Stimulated activated naive CD4-positive, alpha-beta T cell (primary cell): ENCODE measurements at regions not wholly inside any gene's neighbourhood (a gene's known extent, or its start where the extent isn't known, plus 50 kb on each side); places are given as distances from the start of the nearest gene placed in this dataset.

Experiments used
- DNase-seq, 6 experiments: peaks; one replicate each; lab custom pipeline; 2025; lab: John Stamatoyannopoulos, UW

DNA sequence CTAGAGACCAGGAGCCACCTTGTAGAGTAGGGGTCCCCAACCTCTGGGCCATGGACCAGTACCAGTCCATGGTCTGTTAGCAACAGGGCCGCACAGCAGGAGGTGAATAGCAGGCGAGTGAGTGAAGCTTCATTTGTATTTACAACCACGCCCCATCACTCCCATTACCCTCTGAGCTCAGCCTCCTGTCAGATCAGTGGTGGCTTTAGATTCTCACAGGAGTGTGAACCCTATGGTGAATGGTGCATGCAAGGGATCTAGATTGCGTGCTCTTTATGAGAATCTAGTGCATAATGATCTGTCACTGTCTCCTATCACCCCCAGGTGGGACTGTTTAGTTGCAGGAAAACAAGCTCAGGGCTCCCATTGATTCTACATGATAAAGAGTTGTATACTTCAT, 303.6 kb downstream of the KCNRG start:
- DNase-seq: no peak

- no peak for DNase-seq
Observed at GRCh38 chr13:50319635-50320255, 304.5 kb downstream of the KCNRG start.

DNA sequence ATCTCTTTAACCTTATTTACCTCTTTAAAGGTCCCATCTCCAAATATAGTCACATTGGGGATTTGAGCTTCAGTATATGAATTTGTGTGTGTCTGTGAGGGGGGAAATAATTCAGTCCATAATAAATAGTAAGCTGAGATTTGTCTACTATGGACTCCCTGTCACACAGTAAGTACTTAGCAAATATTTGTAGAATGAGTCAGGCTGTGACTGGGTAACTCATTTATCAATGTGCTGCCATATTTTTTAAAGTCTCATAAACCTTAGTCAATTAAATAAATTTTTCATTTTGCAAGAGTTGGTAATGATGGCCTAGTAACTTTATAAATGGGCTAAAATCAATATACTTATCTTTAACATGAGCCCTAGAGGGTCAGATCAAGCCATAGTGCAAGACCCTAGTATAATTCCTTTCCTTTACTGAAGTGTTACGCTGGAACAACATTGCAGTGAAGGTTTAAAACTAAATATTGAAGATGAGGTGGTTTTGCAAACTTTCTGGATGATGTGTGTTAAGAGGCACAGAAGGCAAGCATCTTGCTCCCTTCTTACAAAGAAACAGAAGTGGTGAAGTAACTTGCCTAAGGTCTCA, 305.1 kb downstream of the KCNRG start:
- DNase-seq: no peak

DNA sequence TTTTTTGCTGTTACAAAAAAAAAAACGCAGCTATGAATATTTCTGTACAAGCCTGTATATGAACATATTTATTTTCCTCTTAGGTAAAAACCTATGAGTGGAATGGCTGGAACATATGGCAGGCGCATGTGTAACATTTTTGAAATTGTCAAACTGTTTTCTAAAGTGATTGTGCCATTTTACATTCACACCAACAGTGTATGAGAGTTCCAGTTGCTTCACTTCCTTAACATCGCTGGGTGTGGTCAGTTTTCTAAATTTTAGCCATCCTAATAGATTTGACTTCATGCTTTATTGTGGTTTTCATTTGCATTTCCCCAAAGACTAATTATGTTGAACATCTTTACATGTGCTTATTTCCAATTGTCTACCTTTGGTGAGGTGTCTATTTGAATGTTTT, 306.8 kb downstream of the KCNRG start:
- no peak for DNase-seq

GRCh38 chr13:50323440-50324065, 308.3 kb downstream of the KCNRG start:
- no peak for DNase-seq

DNA sequence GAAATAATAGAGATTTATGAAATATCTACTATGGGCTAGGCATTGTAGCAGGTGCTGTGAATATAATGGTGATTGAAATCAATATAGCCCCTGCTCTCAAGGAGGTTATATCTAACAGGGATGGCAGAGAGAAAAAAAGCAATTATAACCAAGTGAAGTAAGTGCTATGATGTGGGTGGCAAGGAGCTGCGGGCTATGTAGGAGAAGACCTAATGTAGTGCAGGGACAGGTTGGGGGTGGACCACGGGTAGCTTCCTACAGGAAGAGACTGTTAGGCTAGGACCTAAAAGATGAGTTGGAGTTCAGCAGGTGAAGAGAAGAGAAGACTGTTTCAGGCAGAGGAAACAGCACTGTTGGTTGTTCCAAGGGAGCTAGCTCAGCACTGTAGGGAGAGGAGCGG, 311.0 kb downstream of the KCNRG start:
- DNase-seq: no peak

DNA sequence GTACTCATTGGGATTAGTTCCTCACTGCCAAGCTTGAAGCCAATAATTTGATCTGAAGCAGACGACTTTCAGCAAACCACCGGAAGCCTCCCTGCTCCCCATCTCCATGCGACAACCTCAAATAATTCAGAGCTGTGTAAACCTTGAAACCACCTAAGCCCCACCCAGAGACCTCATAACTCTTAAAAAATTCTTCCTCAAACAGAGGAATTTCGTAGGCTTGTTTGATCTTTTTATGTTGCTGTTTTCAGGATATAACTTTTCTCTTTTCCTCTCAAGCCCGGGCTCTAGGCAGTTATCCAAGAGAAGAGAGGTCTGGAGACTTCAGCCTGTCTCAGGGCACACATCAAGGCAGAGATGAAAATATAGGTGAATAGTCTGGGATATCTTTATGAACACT, 311.6 kb downstream of the KCNRG start:
- DNase-seq: no peak

- DNase-seq: no peak
Observed at GRCh38 chr13:50334115-50334778, 319.0 kb downstream of the KCNRG start.

- DNase-seq: no peak
Observed at GRCh38 chr13:50334944-50335343, 319.7 kb downstream of the KCNRG start.

GRCh38 chr13:50339271-50339670, 324.0 kb downstream of the KCNRG start:
- no peak for DNase-seq

- DNase-seq: no peak
Observed at GRCh38 chr13:50340146-50340545, 324.9 kb downstream of the KCNRG start.

GRCh38 chr13:50340551-50341287, 325.5 kb downstream of the KCNRG start:
- DNase-seq: no peak

GRCh38 chr13:50341526-50341925, 326.3 kb downstream of the KCNRG start:
- no peak for DNase-seq

DNA sequence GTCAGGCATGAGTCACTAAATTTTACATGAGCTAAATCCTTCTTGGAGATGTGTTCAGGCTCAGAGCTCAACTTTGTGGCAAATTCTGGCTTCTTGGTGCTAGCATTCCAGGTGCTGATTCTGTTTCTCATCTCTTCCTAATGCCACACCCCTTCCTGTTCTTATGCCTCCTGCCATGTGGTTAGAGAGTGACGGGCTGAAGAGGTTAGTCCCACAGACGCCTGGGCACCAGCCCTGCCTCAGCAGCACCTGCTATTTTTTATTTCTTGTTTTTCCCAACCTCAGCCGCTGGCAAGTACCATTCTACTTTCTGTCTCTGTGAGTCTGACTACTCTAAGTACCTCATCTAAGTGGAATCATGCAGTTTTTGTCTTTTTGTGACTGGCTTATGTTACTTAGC, 329.5 kb downstream of the KCNRG start:
- DNase-seq: no peak

- DNase-seq: no peak
Observed at GRCh38 chr13:50345804-50346203, 330.6 kb downstream of the KCNRG start.

DNA sequence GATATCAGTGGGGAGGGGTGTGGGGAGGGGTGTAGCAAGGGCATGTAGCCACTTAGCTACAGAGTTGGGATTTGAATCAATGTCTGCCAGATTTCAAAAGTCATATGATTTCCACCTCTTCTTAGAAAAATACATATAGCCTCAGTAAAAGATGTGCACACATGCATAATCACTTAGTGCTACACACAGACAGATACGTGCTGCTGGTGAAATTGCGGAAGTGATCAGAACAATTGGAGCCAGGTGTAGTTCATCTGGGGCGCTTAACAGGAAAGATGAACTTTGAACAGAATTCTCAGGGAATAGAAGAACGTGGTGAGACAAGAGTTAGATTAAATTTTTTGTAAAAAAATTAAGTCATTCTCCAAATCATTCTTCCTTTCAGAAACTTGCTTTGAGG, 333.1 kb downstream of the KCNRG start:
- no peak for DNase-seq

DNA sequence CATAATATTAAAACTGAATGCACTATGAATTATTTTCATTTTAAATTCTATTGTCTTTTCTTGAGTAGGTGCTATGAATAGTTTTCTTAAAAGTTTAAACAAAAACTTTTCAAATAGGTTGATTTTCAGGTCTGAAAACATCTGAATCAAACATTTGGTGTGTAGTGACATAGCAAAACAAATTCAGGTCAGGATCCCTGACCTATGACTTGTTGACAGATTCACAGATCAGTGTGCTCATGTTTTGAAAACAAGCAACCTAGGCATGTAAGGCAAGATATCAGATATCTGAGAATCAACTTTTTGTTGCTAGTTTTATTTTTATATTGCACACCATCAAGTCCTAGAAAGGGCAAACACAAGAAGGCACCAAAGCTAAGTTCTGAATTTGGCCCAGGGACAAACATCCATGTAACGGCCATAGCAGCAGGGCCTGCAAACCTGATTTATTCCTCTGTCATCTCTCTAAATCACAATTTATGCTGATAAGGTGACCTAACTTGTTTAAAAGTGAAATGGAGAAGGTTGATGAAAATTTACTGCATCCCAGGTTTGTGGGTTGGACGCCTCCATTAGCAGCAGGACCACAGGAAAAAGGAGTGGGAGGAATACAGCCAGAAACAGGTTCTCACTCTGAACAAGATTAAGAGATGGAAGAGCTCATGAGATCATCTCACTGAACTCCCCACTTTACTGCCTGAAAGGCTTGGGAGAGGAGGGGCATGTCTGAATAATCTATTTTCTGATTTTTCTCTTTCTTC, 337.7 kb downstream of the KCNRG start:
- DNase-seq: no peak

DNA sequence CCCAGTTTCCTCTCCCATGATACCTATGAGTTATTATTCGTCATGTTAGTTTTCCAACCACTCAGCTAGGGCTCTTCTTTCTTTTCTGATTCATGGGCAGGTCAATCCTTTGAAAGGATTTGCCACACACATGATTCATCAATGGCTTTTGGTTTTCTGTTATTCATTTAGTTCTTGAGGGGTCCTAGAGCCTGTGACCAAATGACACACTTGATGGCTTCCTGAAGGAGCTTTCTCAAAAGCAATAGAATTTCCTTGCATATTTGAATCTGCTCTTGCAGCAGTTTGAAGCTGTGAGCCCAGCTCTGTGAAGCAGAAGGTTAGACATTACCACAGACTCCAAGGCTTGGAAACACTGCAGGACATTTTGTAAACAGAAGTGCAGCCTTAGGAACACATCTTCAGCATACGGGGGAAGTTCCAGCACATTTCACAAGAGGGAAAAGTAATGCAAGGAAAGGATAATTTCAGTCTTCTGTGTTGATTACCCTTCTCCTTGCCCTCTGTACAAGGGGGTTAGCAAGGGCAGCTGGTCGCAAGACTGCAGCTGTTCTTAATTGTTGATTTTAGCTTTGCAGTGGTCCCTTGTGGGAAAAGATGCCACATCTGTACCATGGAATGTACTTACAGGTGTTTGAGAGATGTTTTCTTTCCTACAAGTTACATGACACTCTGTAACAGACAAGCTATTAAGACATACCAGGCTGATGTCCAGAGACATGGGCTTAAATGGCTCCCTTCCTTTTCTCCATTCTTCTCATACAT, 338.6 kb downstream of the KCNRG start:
- DNase-seq: no peak

- DNase-seq: no peak
Observed at GRCh38 chr13:50355797-50356196, 340.6 kb downstream of the KCNRG start.

DNA sequence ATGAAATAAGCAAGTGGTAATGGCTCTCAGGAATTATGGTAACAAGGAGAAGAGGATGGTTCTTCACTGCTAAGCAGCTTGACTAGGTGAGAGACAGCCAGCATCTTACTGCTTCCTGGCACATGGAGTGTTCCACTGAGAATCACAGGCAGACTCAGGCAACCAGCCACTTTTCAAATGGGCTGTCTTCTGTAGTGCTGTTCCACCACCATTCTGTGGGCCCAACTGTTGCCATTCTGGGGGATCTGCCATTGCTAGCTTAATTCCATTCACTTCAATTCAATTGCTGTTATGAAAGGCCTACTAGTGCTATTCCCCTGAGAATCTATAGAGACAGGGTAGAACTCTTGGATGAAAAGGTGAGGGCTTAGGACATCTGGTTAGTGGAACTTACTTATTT, 341.9 kb downstream of the KCNRG start:
- DNase-seq: no peak

DNA sequence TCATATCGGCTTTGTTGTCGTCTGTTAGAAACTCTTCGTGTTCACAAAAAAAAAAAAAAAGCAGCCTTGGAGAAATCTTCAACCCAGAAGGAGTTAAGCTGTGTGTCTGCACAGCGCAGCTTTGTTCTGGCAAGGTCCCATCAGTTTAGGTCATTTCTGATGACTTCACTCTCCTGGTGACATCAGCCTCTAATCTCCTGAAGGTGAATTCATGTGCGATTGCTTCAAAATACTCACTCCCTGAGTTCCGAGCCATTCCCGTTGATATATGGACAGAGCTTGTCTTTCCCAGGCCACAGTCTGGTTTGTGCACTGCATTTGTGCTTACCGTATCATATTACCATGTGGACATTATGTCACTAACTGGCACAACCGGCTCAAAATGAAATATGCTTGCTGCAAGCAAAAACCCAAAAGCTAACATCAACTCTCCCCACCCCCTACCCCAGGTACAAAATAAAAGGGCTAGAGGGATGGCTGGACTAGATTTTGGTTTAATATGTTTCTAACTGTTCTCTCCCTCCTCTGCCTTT, 342.4 kb downstream of the KCNRG start:
- no peak for DNase-seq
